ENCODE measurements at regions not wholly inside any gene's neighbourhood (a gene's known extent, or its start where the extent isn't known, plus 50 kb on each side); places are given as distances from the start of the nearest gene placed in this dataset.

DNA sequence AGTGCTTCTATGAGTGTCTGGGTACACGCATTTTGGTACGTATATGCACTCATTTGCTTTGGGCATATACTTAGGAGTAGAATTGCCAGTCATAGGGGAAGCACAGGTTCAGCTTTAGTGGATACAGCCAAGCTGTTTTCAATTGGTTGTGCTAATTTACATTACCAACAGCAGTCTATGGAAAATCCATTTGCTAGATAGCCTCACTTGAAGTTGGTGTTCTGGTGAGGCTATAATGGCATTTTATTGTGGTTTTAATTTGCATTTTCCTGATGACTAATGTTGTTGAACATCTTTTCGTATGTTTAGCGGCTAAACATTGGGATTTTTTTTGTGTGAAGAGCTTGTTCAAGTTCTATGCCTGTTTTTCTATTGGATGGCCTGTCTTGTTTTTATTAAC is 76.8 kb upstream of the ANKH start:
- intact Hi-C loops (cut with micrococcal nuclease; ENCODE audit: unreplicated experiment): loop anchor here (5.0 kb wide), 1 partner anchor 54 kb away; no protein-coding TSS in a partner anchor

DNA sequence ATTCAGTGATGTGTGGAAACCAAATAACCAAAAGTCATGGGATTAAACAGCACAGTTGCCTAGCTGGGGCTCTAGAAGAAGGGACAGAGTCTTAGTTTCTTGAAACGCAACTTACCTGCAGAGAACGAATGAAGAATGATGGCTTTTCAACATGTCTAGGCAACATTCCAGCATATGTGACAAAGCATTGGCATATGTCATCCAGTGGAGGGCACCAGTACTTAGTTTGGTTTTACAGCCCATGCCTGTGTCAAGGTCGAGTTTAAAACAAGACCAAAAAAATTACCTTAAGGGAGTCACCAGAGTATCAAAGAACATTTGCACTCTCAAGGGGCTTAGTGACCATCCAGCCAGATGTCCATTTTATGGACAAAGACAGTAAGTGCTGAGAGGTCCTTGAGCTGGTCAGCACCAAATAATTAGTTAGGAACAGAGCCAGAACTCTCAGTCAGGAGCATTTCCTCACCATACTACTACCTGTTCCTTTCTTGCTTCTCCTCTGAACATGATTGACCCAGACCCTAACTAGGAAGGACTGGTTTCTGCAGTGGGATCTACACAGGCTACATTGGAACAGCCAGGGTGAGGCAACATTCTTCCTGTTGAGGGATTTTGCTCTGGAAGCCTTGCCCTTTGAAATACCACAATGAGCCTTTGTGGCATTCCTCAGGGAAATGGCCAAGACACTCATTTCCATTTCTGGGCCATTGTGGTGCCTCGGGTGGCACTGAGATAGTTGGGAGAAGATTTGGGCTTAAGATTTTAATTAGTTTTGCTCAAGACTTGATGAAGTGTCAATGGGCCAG is 75.4 kb upstream of the ANKH start:
- Histone ChIP-seq H3K27ac (ENCODE audit: low read depth, low read length, poor library complexity, severe bottlenecking) (no peak overlapping the region), H3K4me3 (ENCODE audit: low read depth, low read length, poor library complexity, severe bottlenecking) (no peak overlapping the region), H3K36me3 (ENCODE audit: insufficient read depth, low read length, poor library complexity, severe bottlenecking) (no peaks in the 10 kb centered on the region), H3K4me1 (ENCODE audit: insufficient read depth, low read length, poor library complexity, severe bottlenecking) (no peaks in the 10 kb centered on the region), H3K9me3 (ENCODE audit: low read depth, low read length, poor library complexity, severe bottlenecking) (no peaks in the 10 kb centered on the region), H3K27me3 (replicated peaks; ENCODE audit: insufficient read depth, low read depth, low read length, poor library complexity) (no peaks in the 10 kb centered on the region)
- ChIA-PET CTCF (no interaction called here), POLR2A (ENCODE audit: low non-redundant PET) (no interaction called here)
- intact Hi-C loops (cut with micrococcal nuclease; ENCODE audit: unreplicated experiment): loop anchor here (5.0 kb wide), 1 partner anchor 55 kb away; no protein-coding TSS in a partner anchor
- TF ChIP-seq EZH2 (IDR thresholded peaks at IDR 0.05; ENCODE audit: borderline replicate concordance, low read depth, low read length, poor library complexity, severe bottlenecking): no peak
- TF ChIP-seq, protein P1, sequence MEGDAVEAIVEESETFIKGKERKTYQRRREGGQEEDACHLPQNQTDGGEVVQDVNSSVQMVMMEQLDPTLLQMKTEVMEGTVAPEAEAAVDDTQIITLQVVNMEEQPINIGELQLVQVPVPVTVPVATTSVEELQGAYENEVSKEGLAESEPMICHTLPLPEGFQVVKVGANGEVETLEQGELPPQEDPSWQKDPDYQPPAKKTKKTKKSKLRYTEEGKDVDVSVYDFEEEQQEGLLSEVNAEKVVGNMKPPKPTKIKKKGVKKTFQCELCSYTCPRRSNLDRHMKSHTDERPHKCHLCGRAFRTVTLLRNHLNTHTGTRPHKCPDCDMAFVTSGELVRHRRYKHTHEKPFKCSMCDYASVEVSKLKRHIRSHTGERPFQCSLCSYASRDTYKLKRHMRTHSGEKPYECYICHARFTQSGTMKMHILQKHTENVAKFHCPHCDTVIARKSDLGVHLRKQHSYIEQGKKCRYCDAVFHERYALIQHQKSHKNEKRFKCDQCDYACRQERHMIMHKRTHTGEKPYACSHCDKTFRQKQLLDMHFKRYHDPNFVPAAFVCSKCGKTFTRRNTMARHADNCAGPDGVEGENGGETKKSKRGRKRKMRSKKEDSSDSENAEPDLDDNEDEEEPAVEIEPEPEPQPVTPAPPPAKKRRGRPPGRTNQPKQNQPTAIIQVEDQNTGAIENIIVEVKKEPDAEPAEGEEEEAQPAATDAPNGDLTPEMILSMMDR (conservative IDR thresholded peaks at IDR 0.05; ENCODE audit: low read depth, low read length): peak; percentile 50
- no TSS peak for BruUV-seq (replicated peaks)
- DNase-seq (ENCODE audit: low spot score): peak; percentile 45

More for the DNA sequence above, 76.8 kb upstream of the ANKH start:
- Histone ChIP-seq H3K4me3 (ENCODE audit: low read depth, low read length, poor library complexity, severe bottlenecking) (no peak overlapping the region), H3K9me3 (ENCODE audit: low read depth, low read length, poor library complexity, severe bottlenecking) (no peaks in the 10 kb centered on the region), H3K36me3 (ENCODE audit: insufficient read depth, low read length, poor library complexity, severe bottlenecking) (no peaks in the 10 kb centered on the region), H3K27ac (ENCODE audit: low read depth, low read length, poor library complexity, severe bottlenecking) (no peak overlapping the region), H3K27me3 (replicated peaks; ENCODE audit: insufficient read depth, low read depth, low read length, poor library complexity) (no peaks in the 10 kb centered on the region), H3K4me1 (ENCODE audit: insufficient read depth, low read length, poor library complexity, severe bottlenecking) (no peaks in the 10 kb centered on the region)
- TF ChIP-seq EZH2 (IDR thresholded peaks at IDR 0.05; ENCODE audit: borderline replicate concordance, low read depth, low read length, poor library complexity, severe bottlenecking): no peak
- TF ChIP-seq, protein P1 (conservative IDR thresholded peaks at IDR 0.05; ENCODE audit: low read depth, low read length): no peak
- no TSS peak for BruUV-seq (replicated peaks)
- POLR2A ChIA-PET (ENCODE audit: low non-redundant PET): no interaction called here
- DNase-seq (ENCODE audit: low spot score): peak; percentile 25
- CTCF ChIA-PET: interaction anchor here (0.7 kb wide), 1 partner anchor 16 kb away, joined by 9 read pairs; no protein-coding TSS in a partner anchor

GRCh38 chr5:14945450-14945849 is 73.9 kb upstream of the ANKH start:
- Histone ChIP-seq H3K36me3 (ENCODE audit: insufficient read depth, low read length, poor library complexity, severe bottlenecking) (no peaks in the 10 kb centered on the region), H3K9me3 (ENCODE audit: low read depth, low read length, poor library complexity, severe bottlenecking) (no peaks in the 10 kb centered on the region), H3K4me3 (ENCODE audit: low read depth, low read length, poor library complexity, severe bottlenecking) (no peak overlapping the region), H3K27me3 (replicated peaks; ENCODE audit: insufficient read depth, low read depth, low read length, poor library complexity) (no peaks in the 10 kb centered on the region), H3K4me1 (ENCODE audit: insufficient read depth, low read length, poor library complexity, severe bottlenecking) (no peaks in the 10 kb centered on the region), H3K27ac (ENCODE audit: low read depth, low read length, poor library complexity, severe bottlenecking) (no peak overlapping the region)
- BruUV-seq (replicated peaks): no TSS peak
- POLR2A ChIA-PET (ENCODE audit: low non-redundant PET): no interaction called here
- DNase-seq (ENCODE audit: low spot score): no peak
- intact Hi-C loops (cut with micrococcal nuclease; ENCODE audit: unreplicated experiment): loop anchor here (5.0 kb wide), 1 partner anchor 57 kb away; no protein-coding TSS in a partner anchor
- CTCF ChIA-PET: no interaction called here
- TF ChIP-seq, protein P1 (conservative IDR thresholded peaks at IDR 0.05; ENCODE audit: low read depth, low read length): no peak
- TF ChIP-seq EZH2 (IDR thresholded peaks at IDR 0.05; ENCODE audit: borderline replicate concordance, low read depth, low read length, poor library complexity, severe bottlenecking): no peak
